H9 (cell line): ENCODE measurements at regions not wholly inside any gene's neighbourhood (a gene's known extent, or its start where the extent isn't known, plus 50 kb on each side); places are given as distances from the start of the nearest gene placed in this dataset.

Experiments used
- DNase-seq: peaks from one replicate; pipeline ENCODE4 v3.0.0-alpha.2; 2017
- H2AFZ ChIP-seq: one replicate; pipeline ENCODE4 v1.6.1; 2013; ENCODE audit warnings: mild to moderate bottlenecking, low read length, control low read depth, moderate library complexity
- H2AK5ac ChIP-seq: 2 replicates; pipeline ENCODE4 v1.6.1; 2013; ENCODE audit warnings: low read length, control low read depth, mixed read lengths; ENCODE audit not compliant: insufficient read length
- H2BK120ac ChIP-seq: one replicate; pipeline ENCODE4 v1.6.1; 2013; ENCODE audit warnings: low read depth, mild to moderate bottlenecking, low read length, control low read depth, inconsistent platforms; ENCODE audit not compliant: poor library complexity, severe bottlenecking
- H2BK12ac ChIP-seq: 2 replicates; pipeline ENCODE4 v1.6.1; 2013; ENCODE audit warnings: low read length, control low read depth, mixed read lengths, low read depth; ENCODE audit not compliant: insufficient read length
- H2BK15ac ChIP-seq: 2 replicates; pipeline ENCODE4 v1.6.1; 2013; ENCODE audit warnings: low read depth, low read length, control low read depth
- H2BK20ac ChIP-seq: one replicate; pipeline ENCODE4 v1.6.1; 2013; ENCODE audit warnings: low read depth, mild to moderate bottlenecking, low read length, control low read depth, inconsistent platforms; ENCODE audit not compliant: poor library complexity, severe bottlenecking
- H2BK5ac ChIP-seq: 2 replicates; pipeline ENCODE4 v1.6.1; 2013; ENCODE audit warnings: low read length, control low read depth, mixed read lengths; ENCODE audit not compliant: insufficient read length
- H3K14ac ChIP-seq: 2 replicates; pipeline ENCODE4 v1.6.1; 2013; ENCODE audit warnings: low read length, control low read depth; ENCODE audit not compliant: insufficient read depth
- H3K18ac ChIP-seq: 2 replicates; pipeline ENCODE4 v1.6.1; 2013; ENCODE audit warnings: low read depth, mild to moderate bottlenecking, mixed read lengths, low read length, control low read depth; ENCODE audit not compliant: insufficient read length
- H3K23ac ChIP-seq: 2 replicates; pipeline ENCODE4 v1.6.1; 2013; ENCODE audit warnings: low read length, control low read depth, mixed read lengths, low read depth; ENCODE audit not compliant: insufficient read length
- H3K23me2 ChIP-seq: 2 replicates; pipeline ENCODE4 v1.6.1; 2013; ENCODE audit warnings: low read depth, mild to moderate bottlenecking, mixed read lengths, low read length, control low read depth; ENCODE audit not compliant: insufficient read length, poor library complexity, severe bottlenecking
- H3K27ac ChIP-seq: 2 replicates; pipeline ENCODE4 v1.5.1; 2013; ENCODE audit warnings: low read length, control low read depth, mixed read lengths, low read depth; ENCODE audit not compliant: insufficient read length
- H3K27me3 ChIP-seq: 2 replicates; pipeline ENCODE4 v1.6.1; 2013; ENCODE audit warnings: low read length, control low read depth, inconsistent platforms; ENCODE audit not compliant: insufficient read depth
- H3K4ac ChIP-seq: 2 replicates; pipeline ENCODE4 v1.6.1; 2013; ENCODE audit warnings: low read depth, mild to moderate bottlenecking, control low read depth, inconsistent platforms, low read length, moderate library complexity
- H3K4me1 ChIP-seq: 2 replicates; pipeline ENCODE4 v1.6.1; 2013; ENCODE audit warnings: low read length, control low read depth, inconsistent platforms; ENCODE audit not compliant: insufficient read depth
- H3K4me2 ChIP-seq: 2 replicates; pipeline ENCODE4 v1.6.1; 2013; ENCODE audit warnings: low read length, control low read depth, mixed read lengths; ENCODE audit not compliant: insufficient read length, insufficient read depth
- H3K56ac ChIP-seq: 2 replicates; pipeline ENCODE4 v1.6.1; 2013; ENCODE audit warnings: low read depth, mild to moderate bottlenecking, mixed read lengths, low read length, control low read depth; ENCODE audit not compliant: insufficient read length
- H3K79me1 ChIP-seq: 2 replicates; pipeline ENCODE4 v1.6.1; 2013; ENCODE audit warnings: low read depth, mild to moderate bottlenecking, moderate library complexity, low read length, control low read depth, inconsistent platforms; ENCODE audit not compliant: insufficient read depth, poor library complexity, severe bottlenecking
- H3K79me2 ChIP-seq: 2 replicates; pipeline ENCODE4 v1.6.1; 2013; ENCODE audit warnings: low read length, control low read depth, inconsistent platforms; ENCODE audit not compliant: insufficient read depth
- H3K9ac ChIP-seq: 2 replicates; pipeline ENCODE4 v1.6.1; 2013; ENCODE audit warnings: low read length, control low read depth, mixed read lengths; ENCODE audit not compliant: insufficient read length; ENCODE audit errors: extremely low read depth
- H3K9me3 ChIP-seq: one replicate; pipeline ENCODE4 v1.6.1; 2013; ENCODE audit warnings: low read depth, low read length, inconsistent platforms; ENCODE audit not compliant: control insufficient read depth
- H3T11ph ChIP-seq: one replicate; pipeline ENCODE4 v1.6.1; 2013; ENCODE audit warnings: mild to moderate bottlenecking, low read length, control low read depth, inconsistent platforms
- H4K20me1 ChIP-seq: one replicate; pipeline ENCODE4 v1.6.1; 2013; ENCODE audit not compliant: control insufficient read depth, insufficient read length, insufficient read depth
- H4K5ac ChIP-seq: 2 replicates; pipeline ENCODE4 v1.6.1; 2013; ENCODE audit warnings: low read depth, mild to moderate bottlenecking, mixed read lengths, low read length, control low read depth; ENCODE audit not compliant: insufficient read length
- H4K8ac ChIP-seq: replicated peaks from 2 replicates; pipeline ENCODE4 v1.6.1; 2013; ENCODE audit warnings: low read length, control low read depth, mixed read lengths, low read depth; ENCODE audit not compliant: insufficient read length
- H4K91ac ChIP-seq: 2 replicates; pipeline ENCODE4 v1.6.1; 2013; ENCODE audit warnings: low read depth, mild to moderate bottlenecking, moderate library complexity, mixed read lengths, low read length, control low read depth; ENCODE audit not compliant: insufficient read length
- H3K27ac Mint-ChIP-seq, 3 experiments: 2 replicates in 2 of 3; 3 replicates in 1 of 3; pipeline ENCODE4 v1.8.0; 2020 to 2021; ENCODE audit warnings: mixed read lengths in 3 of 3, mild to moderate bottlenecking in 1 of 3, moderate library complexity in 1 of 3
- H3K27me3 Mint-ChIP-seq: 2 replicates; pipeline ENCODE4 v1.8.0; 2021; ENCODE audit warnings: low read depth, mild to moderate bottlenecking, moderate library complexity, mixed read lengths
- H3K36me3 Mint-ChIP-seq, 3 experiments: 2 replicates in 2 of 3; 3 replicates in 1 of 3; pipeline ENCODE4 v1.8.0; 2020 to 2021; ENCODE audit warnings: low read depth in 3 of 3, mixed read lengths in 3 of 3; ENCODE audit not compliant: insufficient read depth in 1 of 3
- H3K4me1 Mint-ChIP-seq, 2 experiments: 2 replicates each; pipeline ENCODE4 v1.8.0; 2020; ENCODE audit warnings: mixed read lengths in 2 of 2
- H3K4me3 Mint-ChIP-seq, 2 experiments: 2 replicates in 1 of 2; 3 replicates in 1 of 2; pipeline ENCODE4 v1.8.0; 2020 to 2021; ENCODE audit warnings: mild to moderate bottlenecking in 2 of 2, mixed read lengths in 2 of 2, moderate library complexity in 1 of 2
- H3K9me3 Mint-ChIP-seq, 2 experiments: 2 replicates in 1 of 2; 3 replicates in 1 of 2; pipeline ENCODE4 v1.8.0; 2020; ENCODE audit warnings: mild to moderate bottlenecking in 2 of 2, mixed read lengths in 2 of 2, moderate library complexity in 1 of 2
- CTCF ChIP-seq: fragments of 200-600 bp; sonication (generic); conservative IDR thresholded peaks from 3 replicates; pipeline ENCODE4 v1.8.0; 2021; ENCODE audit warnings: antibody characterized with exemption, mild to moderate bottlenecking

- H4K8ac ChIP-seq = no peak overlapping the region
- H2BK20ac ChIP-seq = no peak overlapping the region
- H3T11ph ChIP-seq = no peak overlapping the region
- H3K27me3 ChIP-seq = no peaks in the 10 kb centered on the region
- no peaks in the 10 kb centered on the region for H4K20me1 ChIP-seq
- peaks cover 2% of the 10 kb centered on the region for H3K27me3 Mint-ChIP-seq
- no peak overlapping the region for H2BK120ac ChIP-seq
- no peak overlapping the region for H3K4me3 Mint-ChIP-seq
- no peak overlapping the region for H3K9ac ChIP-seq
- H4K91ac ChIP-seq = no peak overlapping the region
- no peak overlapping the region for H3K4me2 ChIP-seq
- no peak overlapping the region for H2BK5ac ChIP-seq
- no peaks in the 10 kb centered on the region for H3K79me1 ChIP-seq
- no peak for DNase-seq
- H4K5ac ChIP-seq = no peak overlapping the region
- TF ChIP-seq CTCF = no peak
- H3K18ac ChIP-seq = no peak overlapping the region
- no peak overlapping the region for H3K56ac ChIP-seq
- H3K4me1 ChIP-seq = no peaks in the 10 kb centered on the region
- H3K23me2 ChIP-seq = no peaks in the 10 kb centered on the region
- H3K79me2 ChIP-seq = no peaks in the 10 kb centered on the region
- H3K14ac ChIP-seq = no peak overlapping the region
- peaks cover 0 to 8% (median 0%) of the 10 kb centered on the region in 3 experiments; a peak in 3 of 7 replicates for H3K36me3 Mint-ChIP-seq
- H2BK12ac ChIP-seq = no peak overlapping the region
- no peak overlapping the region for H3K23ac ChIP-seq
- H3K27ac ChIP-seq = no peak overlapping the region
- no peak overlapping the region for H2BK15ac ChIP-seq
- H3K4me1 Mint-ChIP-seq = peaks cover 12 to 13% of the 10 kb centered on the region in 2 experiments
- no peak overlapping the region; a peak in 1 of 7 replicates for H3K27ac Mint-ChIP-seq
- peaks cover 4 to 5% of the 10 kb centered on the region in 2 experiments; a peak in 3 of 5 replicates for H3K9me3 Mint-ChIP-seq
- no peak overlapping the region for H2AK5ac ChIP-seq
- no peaks in the 10 kb centered on the region for H3K9me3 ChIP-seq
- no peak overlapping the region for H2AFZ ChIP-seq
- no peak overlapping the region for H3K4ac ChIP-seq
Measured at GRCh38 chr5:57549566-57549965, 67.0 kb upstream of the ACTBL2 start.
